Breast epithelium (tissue), 4 donors: ENCODE measurements at regions not wholly inside any gene's neighbourhood (a gene's known extent, or its start where the extent isn't known, plus 50 kb on each side); places are given as distances from the start of the nearest gene placed in this dataset.
A peak's percentile ranks its signal among the peaks of the same experiment; 100 is the strongest.

Source experiments
- DNase-seq, 2 donors: peaks; one replicate each; pipeline ENCODE4 v3.0.0-alpha.2; 2019; ENCODE audit warnings: low spot score in 2 of 2
- H3K27ac ChIP-seq, 2 donors: fragments of 200-600 bp; sonication (generic) in 1 of 2; one replicate each; pipeline ENCODE4 v1.5.1; 2016 to 2019; ENCODE audit warnings: mild to moderate bottlenecking in 1 of 2
- H3K27me3 ChIP-seq, 2 donors: fragments of 200-600 bp; sonication (generic) in 1 of 2; one replicate each; pipeline versions ENCODE4 v1.5.1 to v1.6.0; 2017 to 2019; ENCODE audit warnings: control low read depth in 1 of 2, mild to moderate bottlenecking in 1 of 2
- H3K36me3 ChIP-seq: fragments of 200-600 bp; one replicate; pipeline ENCODE4 v1.5.1; 2019
- H3K4me1 ChIP-seq, 2 donors: fragments of 200-600 bp; sonication (generic); one replicate each; pipeline ENCODE4 v1.5.1; 2016 to 2019; ENCODE audit warnings: control low read depth in 1 of 2
- H3K4me3 ChIP-seq, 3 donors: fragments of 200-600 bp; sonication (generic); 1 replicate in 2 of 3; 2 replicates in 1 of 3; pipeline ENCODE4 v1.5.1; 2016 to 2019; ENCODE audit warnings: mild to moderate bottlenecking in 3 of 3, moderate library complexity in 2 of 3
- H3K9me3 ChIP-seq, 2 donors: fragments of 200-600 bp; sonication (generic) in 1 of 2; one replicate each; pipeline ENCODE4 v1.5.1; 2016 to 2019; ENCODE audit warnings: control low read depth in 1 of 2
- POLR2A ChIP-seq: fragments of 450-650 bp; IDR thresholded peaks from one replicate; pipeline ENCODE4 v1.6.1; 2016; ENCODE audit warnings: antibody characterized with exemption, mild to moderate bottlenecking, moderate library complexity
- POLR2AphosphoS5 ChIP-seq, 3 donors: sonication (generic); formaldehyde crosslinking; IDR thresholded peaks; one replicate each; pipeline ENCODE4 v1.6.1; 2017; ENCODE audit warnings: antibody characterized with exemption in 3 of 3
- intact Hi-C: fragments of 100-400 bp; cut with DNase I; formaldehyde crosslinking; loops from one replicate; pipeline ENCODE4 v1.15.1; 2023; ENCODE audit warnings: low total_unique reads
- TF ChIP-seq, protein P1 (sequence below), 3 donors: fragments of 450-650 bp; IDR thresholded peaks; one replicate each; pipeline ENCODE4 v1.5.1; 2016 to 2017; ENCODE audit warnings: antibody characterized with exemption in 3 of 3, mild to moderate bottlenecking in 3 of 3, moderate library complexity in 3 of 3

DNA sequence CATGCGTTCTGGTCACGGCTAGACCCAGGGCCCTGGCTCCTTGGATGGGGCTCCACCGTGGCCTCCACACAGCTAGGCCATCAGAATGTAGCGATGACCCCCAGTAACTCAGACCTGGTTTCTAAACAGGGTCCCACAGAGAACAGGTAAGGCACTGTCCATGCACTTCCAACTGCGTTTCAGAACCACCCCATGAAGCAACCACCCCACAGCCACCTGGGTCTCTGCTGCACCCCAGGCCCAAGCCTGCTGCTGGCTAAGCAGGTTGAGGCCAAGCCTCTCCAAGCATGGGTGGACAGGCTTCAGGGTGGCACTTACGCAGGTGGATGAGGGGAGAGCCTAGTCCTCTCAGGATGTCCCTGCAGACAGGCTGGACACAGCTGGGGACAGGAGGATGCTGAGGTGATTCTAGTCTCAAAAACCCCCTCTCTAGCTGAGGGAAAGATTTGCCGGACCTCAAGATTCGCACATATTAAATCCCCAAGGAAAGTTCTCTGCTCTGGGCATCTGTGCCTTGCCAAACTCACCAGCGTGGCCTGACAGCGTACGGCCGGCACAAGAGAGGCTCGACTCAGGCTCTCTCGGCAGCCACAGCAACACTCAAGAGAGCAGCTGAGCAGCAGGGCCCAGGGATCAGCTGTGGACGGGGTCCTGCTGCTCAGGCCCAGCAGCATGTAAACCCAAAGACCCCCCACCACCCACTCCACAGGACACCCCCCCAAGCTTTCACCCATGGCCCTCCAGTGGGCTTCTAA lies 141.6 kb downstream of the CRYBB2 start:
- TF ChIP-seq, protein P1, sequence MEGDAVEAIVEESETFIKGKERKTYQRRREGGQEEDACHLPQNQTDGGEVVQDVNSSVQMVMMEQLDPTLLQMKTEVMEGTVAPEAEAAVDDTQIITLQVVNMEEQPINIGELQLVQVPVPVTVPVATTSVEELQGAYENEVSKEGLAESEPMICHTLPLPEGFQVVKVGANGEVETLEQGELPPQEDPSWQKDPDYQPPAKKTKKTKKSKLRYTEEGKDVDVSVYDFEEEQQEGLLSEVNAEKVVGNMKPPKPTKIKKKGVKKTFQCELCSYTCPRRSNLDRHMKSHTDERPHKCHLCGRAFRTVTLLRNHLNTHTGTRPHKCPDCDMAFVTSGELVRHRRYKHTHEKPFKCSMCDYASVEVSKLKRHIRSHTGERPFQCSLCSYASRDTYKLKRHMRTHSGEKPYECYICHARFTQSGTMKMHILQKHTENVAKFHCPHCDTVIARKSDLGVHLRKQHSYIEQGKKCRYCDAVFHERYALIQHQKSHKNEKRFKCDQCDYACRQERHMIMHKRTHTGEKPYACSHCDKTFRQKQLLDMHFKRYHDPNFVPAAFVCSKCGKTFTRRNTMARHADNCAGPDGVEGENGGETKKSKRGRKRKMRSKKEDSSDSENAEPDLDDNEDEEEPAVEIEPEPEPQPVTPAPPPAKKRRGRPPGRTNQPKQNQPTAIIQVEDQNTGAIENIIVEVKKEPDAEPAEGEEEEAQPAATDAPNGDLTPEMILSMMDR (IDR thresholded peaks at IDR 0.05): no peak
- no peak for TF ChIP-seq POLR2AphosphoS5 (IDR thresholded peaks at IDR 0.05)
- no peak for TF ChIP-seq POLR2A
- H3K4me3 ChIP-seq: no peak overlapping the region
- no peak for DNase-seq
- H3K27me3 ChIP-seq: no peaks in the 10 kb centered on the region
- intact Hi-C loops: no loop called here
- H3K4me1 ChIP-seq: no peaks in the 10 kb centered on the region
- no peak overlapping the region for H3K27ac ChIP-seq
- no peaks in the 10 kb centered on the region for H3K36me3 ChIP-seq
- no peaks in the 10 kb centered on the region for H3K9me3 ChIP-seq

DNA sequence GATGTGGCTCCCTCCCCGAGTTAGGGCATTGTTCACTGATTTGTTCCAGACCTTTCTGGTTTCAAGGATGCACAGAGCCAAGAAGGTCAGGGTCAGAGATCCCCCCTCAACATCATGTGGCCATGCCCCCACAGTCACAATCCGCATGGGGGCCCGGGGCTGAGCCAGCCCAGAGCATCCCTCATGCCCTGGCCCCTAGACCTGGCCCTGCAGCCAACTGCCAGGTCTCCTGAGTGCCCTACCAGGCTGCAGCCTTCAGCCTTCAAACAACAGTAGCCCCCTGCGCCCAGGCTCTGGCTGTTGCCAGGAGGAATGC lies 142.4 kb downstream of the CRYBB2 start:
- DNase-seq: no peak
- no peaks in the 10 kb centered on the region for H3K27me3 ChIP-seq
- intact Hi-C loops: no loop called here
- H3K9me3 ChIP-seq: no peaks in the 10 kb centered on the region
- no peaks in the 10 kb centered on the region for H3K36me3 ChIP-seq
- no peaks in the 10 kb centered on the region for H3K4me1 ChIP-seq
- no peak overlapping the region for H3K4me3 ChIP-seq
- no peak overlapping the region for H3K27ac ChIP-seq
- TF ChIP-seq, protein P1 (IDR thresholded peaks at IDR 0.05): no peak
- TF ChIP-seq POLR2A (no peak), POLR2AphosphoS5 (IDR thresholded peaks at IDR 0.05) (no peak)

DNA sequence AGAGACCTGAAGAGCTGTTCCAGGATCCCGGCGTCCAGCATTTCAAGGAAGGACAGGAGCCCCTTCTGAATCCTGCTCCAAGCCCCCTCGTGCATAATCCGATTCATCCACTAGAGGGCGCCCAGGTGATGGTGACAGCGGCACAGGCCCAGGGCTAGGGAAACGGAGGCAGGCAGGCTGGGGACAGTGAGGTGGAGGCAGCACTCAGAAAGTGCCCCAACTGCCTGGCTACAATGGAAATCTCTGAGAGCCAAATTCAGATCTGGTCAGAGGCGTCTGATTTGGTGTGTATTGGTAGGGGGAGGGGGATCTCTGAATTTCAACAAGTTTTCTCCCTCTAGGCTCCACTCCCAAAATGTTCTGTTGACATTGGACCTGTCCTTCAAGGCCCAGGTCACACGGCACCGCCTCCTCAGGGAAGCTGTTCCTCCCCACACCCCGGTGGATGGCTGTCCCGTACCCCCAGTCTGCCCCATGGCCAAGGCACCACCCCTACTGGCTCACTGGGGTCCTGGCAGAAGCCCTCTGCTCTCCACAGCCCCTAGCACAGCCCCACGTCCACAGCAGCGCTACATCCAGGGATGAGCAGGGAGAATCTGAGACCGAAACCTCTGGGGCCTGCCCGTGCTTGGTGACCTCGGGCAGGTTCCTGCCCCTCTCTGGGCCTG lies 142.9 kb downstream of the CRYBB2 start:
- intact Hi-C loops: no loop called here
- peak in 1 of 2 donors; percentile 67 for DNase-seq
- TF ChIP-seq POLR2AphosphoS5 (IDR thresholded peaks at IDR 0.05): no peak
- TF ChIP-seq, protein P1 (IDR thresholded peaks at IDR 0.05): peak; percentile 61 to 80 (median 77)
- no peaks in the 10 kb centered on the region for H3K27me3 ChIP-seq
- H3K4me3 ChIP-seq: no peak overlapping the region
- no peaks in the 10 kb centered on the region for H3K9me3 ChIP-seq
- no peak overlapping the region for H3K27ac ChIP-seq
- no peaks in the 10 kb centered on the region for H3K4me1 ChIP-seq
- H3K36me3 ChIP-seq: no peaks in the 10 kb centered on the region

DNA sequence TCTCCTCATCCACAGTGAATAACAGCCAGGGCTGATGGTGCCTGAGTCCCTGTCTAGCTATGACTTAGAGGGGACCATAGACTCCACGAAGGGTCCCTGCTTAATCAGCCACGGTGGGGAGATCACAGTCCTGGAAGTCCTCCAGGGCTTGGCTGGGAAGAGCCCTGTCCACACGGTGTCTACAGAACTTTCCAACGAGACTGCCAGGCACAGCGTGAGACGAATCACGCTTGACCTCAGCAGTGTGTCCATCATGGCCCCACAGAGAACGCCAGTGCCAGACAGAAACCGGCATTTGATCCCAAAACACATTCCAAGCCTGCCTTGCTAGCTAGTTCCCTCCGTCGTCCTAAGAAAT lies 143.4 kb downstream of the CRYBB2 start:
- intact Hi-C loops: no loop called here
- DNase-seq: peak in 1 of 2 donors; percentile 25
- Histone ChIP-seq H3K9me3 (no peaks in the 10 kb centered on the region), H3K4me1 (no peaks in the 10 kb centered on the region), H3K27me3 (no peaks in the 10 kb centered on the region), H3K27ac (no peak overlapping the region), H3K36me3 (no peaks in the 10 kb centered on the region), H3K4me3 (no peak overlapping the region)
- no peak for TF ChIP-seq POLR2A
- TF ChIP-seq, protein P1 (IDR thresholded peaks at IDR 0.05): no peak

DNA sequence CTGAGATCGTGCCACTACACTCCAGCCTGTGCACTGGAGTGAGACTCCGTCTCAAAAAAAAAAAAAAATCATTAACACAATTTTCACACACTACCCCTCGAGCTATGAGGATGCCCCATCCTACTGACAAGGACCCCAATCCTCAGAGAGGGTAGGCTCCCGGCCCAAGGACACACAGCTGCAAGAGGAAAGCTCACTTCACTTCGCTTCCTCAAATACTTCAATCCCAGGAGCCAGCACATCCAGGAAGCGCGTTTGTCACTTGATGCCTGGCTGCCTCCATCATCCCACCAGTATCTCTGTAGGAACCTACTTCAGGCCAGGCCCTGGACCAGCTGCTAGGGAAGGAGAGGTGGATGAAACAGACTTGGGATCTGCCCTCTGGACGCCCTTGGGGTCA lies 144.0 kb downstream of the CRYBB2 start:
- Histone ChIP-seq H3K36me3 (no peaks in the 10 kb centered on the region), H3K4me1 (no peaks in the 10 kb centered on the region), H3K4me3 (no peak overlapping the region), H3K27me3 (no peaks in the 10 kb centered on the region), H3K27ac (no peak overlapping the region), H3K9me3 (no peaks in the 10 kb centered on the region)
- DNase-seq: no peak
- TF ChIP-seq, protein P1 (IDR thresholded peaks at IDR 0.05): no peak
- TF ChIP-seq POLR2AphosphoS5 (IDR thresholded peaks at IDR 0.05): no peak
- no peak for TF ChIP-seq POLR2A
- intact Hi-C loops: no loop called here
